HPDE6-E6E7 (cell line): ENCODE measurements at regions not wholly inside any gene's neighbourhood (a gene's known extent, or its start where the extent isn't known, plus 50 kb on each side); places are given as distances from the start of the nearest gene placed in this dataset.

Experiments used
- DNase-seq: peaks from one replicate; pipeline ENCODE4 v3.0.0; 2011; ENCODE audit warnings: missing footprints; ENCODE audit errors: extremely low spot score

DNA sequence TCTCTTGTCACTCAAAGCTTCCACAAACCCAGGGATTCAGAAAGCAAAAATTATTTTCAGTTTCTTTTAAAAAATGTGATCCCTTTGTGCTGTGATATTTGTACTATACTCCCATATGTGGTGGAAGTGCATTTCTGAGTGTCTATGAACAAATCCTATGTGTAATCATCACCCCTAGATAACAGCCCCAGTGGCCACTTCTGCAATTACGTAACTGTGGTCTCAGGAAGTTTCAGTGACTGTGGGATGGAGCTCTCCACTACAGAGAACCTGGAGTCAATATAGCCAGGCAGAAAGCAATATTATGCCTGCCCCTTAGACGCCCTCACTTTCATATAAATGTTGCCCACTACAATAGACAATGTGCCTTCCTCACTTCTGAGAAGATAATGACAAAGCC, 1101.7 kb upstream of the GHITM start:
- DNase-seq, result no peak

DNA sequence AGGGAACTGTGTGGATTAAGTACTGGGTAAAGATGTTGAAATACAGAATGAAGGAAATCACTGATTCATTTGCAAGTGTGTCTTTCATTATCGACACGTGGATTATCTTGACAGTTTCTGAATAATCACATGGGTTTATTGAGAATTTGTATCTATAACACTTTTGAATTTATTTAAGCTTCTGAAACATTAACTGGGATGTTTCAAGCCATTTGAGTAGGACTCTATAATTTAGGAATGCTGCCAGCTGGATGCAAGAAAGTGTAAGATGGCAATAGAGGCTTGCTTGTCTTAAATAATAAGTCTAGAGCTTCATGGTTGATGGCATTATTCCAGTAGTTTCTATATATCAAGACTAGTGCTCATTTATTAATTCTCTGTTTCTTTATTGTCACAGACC, 1100.7 kb upstream of the GHITM start:
- no peak for DNase-seq

DNA sequence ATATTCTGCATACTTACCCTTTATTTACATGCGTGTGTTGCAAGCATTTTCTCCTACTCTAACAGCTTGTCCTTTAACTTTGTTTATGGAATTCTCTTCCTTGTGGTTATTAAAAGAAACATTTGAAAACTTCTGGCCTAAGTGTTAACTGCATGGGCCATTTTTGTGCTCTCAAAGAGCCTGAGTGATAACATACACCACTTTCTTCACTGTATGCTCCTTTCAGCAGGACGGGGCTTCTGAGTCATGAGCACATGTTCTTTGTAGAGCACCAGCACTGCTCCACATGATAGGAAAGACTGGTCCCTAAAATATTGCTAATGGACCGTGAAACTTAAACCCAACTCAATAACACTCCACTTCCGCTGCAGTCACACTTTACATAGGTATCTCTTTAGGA, 1093.6 kb upstream of the GHITM start:
- DNase-seq, result no peak

DNA sequence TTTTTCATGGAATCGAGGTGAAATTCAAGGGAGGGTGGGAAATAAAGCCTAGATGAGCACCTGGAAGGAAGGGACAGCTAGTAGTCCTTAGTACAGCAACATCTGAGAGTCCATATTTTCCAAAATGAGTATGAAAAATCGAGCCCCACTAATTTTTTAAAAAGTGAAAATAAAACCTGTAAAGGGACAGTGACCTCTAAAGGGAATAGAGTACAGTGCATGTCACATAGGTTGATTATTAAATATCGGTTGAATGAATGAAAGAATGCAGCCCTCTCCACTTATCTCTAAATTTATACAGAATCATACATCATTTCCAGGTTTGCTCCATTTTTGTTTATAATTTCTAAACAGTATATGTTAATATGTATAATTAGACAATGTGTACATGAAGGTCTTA, 1088.5 kb upstream of the GHITM start:
- DNase-seq, result no peak

DNA sequence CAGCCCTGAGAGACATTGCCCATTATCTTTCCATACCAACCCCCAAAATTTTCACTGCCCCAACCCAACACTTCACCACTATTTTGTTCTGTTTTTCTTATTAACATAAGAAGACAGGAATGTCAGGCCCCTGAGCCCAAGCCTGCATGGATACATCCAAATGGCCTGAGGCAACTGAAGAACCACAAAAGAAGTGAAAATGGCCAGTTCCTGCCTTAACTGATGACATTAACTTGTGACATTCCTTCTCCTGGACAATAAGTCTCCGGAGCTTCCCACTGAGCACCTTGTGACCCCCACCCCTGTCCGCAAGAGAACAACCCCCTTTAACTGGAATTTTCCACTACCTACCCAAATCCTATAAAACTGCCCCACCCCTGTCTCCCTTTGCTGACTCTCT, 1076.4 kb upstream of the GHITM start:
- no peak for DNase-seq

DNA sequence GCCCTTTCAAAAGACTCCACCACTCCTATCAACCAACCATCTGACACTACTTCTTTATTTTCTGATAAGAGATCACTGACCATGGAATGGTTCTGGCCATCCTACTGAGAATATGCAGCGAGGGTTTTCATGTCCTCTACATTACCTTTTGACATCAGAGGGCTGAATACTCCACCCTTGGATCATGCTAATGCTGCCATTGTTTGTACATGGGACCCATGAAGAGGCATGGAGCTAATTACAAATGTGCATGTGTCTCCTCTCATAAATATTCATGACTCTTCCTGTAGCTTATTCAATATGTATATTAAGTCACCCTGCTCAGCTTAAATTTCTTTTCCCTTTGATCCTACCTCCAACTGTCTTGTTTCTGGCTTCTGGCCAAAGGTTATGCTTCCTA, 1065.8 kb upstream of the GHITM start:
- DNase-seq, result no peak

DNA sequence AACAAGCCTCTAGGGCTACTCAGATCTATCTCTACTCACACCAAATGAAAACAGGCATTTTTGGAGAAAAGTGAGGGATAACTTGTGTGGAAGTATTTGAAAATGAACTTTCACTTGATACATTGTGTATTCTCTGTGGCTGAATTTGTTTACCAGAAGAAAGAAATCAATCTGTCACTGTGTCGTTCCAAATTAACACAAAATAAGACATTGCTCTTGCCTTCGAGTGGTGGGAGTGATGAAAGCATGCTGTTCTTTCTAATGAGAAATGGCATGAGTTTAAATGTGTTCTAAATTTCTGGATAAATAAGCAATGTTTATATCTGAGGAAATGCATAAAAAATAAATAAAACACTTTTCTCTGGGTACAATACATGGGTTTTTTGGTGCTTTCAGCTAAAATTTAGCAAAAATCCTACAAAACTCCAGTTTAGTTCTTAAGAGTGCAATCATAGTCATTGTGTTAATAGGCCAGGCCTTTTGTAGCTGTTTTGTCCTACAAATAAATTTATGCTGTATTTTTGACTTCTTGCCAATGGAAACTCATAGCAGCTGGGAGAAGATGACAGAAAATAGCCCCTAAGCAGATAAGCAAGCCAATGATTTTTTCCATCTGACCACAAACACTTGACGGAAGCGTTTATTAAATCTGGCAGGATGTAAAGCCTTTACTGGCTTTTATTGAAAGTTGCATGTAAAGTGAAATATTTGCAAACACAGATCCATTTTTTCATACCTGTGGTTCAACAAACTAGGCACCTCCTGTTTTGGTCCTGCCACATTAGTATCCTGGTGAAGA, 1064.1 kb upstream of the GHITM start:
- DNase-seq, result no peak

DNA sequence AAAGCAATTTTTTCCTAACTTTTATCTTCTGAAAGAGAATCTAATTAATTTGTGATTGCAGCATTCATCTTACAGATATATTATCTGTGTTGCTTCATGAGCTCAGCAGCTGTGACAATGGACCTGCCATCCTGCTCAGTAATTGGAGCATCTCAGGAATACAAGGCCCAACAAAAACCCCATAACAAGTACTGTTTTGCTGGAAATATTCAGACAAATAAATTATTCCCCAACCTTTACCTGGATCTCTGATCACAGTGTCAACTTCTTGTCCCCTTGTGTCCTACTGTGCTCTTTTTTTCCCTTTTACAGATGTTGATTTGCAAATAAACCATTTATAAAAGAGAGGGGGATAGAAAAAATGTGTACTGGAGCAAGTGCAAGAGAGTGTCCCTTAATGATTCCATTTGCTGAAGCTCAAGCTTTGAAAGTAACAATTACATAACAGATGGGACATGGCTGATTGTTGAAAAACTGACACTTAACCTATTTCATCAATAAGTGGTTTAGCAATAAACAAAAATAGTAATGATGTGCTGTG, 1063.4 kb upstream of the GHITM start:
- no peak for DNase-seq

DNA sequence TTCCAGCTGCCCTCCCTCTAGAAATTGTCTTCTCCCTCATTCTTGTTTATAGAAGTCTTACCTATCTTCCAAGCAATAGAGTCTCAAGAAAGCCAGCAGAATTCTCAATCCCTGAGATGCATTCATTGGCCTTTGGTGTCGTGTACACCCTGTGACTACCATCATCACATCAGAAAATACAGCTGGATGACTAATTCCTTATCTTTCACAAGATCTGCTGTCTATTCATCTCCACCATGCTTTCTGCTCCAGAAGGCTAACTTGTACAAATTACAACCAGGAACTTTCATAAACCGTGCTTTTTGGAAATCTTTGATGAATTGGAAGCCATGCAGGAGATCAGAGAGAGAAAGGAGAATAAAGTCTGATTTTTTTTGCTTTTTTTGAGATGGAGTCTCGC, 1062.9 kb upstream of the GHITM start:
- no peak for DNase-seq

DNA sequence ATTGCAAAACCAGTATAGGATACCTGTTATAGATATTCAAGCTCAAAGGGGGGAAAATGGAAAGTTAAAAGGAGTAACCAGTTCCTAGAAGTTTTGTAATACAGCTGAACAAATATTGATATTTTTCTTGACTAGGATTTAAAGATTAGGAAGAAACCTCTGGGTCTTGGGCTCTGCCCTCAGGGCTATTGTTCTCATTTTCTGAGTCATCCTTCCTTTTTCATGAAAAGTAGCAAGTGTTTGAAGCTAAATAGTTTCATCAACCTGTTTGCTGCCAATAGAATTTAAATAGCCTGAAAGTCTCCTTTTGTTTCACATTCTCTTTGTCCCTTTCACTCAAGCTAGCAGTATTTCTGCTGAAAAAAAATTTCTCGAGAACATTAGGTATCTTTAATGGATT, 1061.1 kb upstream of the GHITM start:
- no peak for DNase-seq

DNA sequence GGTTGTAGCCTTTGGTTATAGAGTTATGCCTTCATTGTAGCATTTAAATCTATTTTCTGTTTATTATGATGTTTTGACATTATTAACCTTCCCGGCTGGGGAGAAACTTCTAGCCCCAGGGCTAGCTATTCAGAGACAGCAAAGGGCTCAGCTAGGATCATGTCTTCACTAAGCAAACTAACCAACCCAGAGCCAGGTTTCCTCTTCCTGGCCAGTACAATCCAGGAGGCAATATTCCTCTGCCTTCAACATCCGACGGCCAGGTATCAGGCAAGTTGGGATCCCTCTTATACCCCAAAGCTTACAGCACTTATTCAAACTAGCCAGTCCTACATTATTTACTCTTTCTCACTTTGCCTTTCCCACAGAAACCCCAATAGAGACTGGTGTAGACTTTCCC, 1060.7 kb upstream of the GHITM start:
- DNase-seq, result no peak

DNA sequence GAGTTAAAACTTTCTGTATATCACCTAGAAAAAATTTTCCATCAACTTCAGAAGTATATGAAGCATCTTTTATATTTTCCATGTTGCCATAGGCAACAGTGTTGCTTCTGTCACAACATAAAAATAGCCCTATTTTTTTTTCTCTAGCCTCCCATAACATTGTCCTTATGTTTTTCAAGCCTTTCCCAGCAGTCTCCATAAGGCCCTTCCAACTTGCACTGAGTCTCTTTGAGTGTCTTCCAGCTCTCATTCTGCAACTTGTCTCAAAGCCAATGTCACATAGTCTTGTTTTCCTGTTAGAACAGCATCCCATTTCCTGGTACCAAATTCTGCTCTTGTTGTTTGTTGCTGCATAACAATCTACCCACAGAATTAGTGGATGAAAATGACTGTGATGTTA, 1055.5 kb upstream of the GHITM start:
- no peak for DNase-seq

DNA sequence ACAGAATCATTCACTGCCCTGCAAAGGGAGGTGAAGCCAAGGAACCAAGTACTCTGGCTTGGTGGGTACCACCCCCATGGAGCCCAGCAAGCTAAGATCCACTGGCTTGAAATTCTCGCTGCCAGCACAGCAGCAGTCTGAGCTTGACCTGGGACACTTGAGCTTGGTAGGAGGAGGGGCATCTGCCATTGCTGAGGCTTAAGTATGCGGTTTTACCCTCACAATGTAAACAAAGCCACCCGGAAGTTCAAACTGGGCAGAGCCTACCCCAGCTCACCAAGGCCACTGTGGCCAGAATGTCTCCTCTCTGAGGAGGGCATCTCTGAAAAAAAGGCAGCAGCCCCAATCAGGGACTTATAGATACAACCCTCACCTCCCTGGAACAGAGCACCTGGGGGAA, 1050.0 kb upstream of the GHITM start:
- DNase-seq, result no peak

DNA sequence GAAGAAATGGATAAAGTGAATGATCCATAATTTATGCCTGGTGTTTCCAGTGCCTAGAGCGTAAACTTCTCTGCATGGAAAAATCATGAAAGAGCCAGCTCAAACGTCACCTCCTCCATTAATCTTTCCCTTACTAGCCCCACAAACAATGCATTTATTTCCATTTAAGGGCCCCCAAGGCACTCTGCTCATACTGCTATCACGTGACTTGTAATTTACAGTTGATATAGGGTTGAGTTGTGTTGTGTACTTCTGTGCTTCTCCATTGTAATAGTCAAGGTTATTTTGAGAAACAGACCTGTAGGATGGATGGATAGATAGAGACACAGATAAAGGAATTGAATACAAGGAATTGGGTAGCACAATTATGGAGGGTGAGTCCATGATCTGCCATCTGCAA, 1034.7 kb upstream of the GHITM start:
- DNase-seq, result no peak

DNA sequence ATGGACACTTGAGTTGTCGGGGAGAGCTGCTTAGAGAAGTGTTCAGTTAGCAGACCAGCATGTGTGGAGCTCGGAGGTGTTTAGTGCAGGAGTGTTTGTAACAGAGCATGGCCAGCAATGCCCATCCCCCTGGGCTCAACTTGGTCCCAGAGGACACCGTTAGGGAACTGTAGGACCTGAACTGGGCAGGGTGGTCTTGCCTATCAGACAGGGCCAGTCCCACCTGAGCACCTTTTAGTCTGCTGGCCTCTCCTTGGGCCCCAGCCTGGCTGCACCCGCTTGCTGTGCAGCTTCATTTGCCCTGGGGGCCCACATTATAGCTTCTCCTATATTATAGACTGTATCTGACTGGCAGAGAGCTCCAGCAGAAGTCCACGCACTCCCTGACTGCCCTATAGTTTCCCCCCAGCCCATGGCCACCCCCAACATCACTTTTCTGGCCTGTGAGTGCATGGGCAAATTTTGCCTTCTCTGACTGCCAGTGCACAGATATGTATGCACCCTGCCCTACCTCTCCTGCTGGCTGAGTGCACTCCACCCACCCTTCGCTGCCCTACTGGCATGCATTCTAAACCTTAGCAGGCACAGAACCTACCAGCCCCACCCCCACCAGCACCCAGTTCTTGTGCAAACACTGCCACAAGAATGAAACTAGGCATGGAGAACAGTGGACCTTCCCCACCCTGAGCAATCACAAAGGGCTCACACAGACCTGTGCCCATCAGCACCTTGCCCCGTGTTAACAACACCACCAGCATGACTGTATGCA, 1030.6 kb upstream of the GHITM start:
- no peak for DNase-seq

DNA sequence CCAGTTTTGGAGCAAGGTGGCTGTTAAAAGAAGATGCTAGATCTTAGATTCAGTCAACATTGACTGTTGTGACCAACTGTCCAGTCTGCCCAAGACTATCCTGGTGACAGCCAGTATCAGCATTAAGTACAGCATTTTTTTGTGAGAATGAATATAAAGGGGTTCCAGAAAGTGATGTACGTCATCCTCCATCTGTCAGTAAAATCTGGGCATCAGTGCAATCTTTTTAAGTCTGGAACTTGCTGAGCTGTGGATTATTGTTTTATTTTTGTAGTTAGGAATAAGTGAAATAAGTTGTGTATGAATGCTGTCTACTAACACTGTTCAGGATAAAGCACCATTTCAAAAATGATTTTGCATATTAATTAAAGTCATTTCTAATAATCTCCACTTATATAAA, 1020.0 kb upstream of the GHITM start:
- no peak for DNase-seq

DNA sequence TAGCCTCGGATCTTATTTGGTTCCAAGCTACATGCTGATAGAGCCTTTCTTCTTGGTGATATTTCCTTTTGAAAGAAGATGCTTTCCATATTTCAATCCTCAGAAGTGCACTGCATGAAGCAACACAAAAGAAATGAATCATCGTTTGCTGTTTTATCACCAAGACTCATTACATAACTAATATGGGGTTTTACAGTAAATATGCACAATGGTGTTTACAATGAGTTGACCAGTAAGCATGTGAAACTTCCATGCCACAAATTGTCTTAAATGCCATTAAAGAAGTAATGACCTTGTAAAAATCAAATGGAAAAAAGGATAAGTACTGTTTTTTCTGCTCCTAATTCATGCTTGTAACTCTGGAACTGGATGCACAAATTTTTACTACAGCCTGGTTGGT, 1017.0 kb upstream of the GHITM start:
- no peak for DNase-seq

DNA sequence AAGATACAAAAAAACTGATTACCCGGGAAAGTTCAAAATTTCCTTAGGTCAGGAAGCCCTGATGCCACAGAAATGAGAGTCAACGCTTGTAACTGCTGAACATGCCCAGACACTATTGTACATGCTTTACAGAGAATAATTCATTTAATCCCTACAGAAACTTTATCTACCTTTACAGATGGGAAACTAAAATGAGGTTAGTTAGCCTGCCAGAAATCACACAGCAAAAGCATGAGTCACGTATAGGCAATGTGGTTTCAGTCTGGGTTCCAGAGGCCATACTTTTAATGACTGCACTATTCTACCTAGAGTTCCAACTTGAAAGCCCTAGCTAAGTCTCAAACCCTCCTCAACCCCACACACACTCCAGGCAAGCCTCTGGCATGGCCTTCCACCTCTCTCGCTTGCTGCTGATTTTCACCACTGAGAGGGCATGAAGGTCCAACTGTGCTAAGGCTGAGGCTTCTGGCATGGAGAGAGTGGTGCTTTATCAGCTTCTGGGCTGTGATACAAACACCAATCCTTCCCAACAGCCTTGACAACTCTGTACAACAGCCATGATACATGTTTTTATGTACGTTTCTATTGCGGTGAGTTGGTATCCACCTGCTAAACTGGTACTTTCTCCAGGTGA, 1011.2 kb upstream of the GHITM start:
- no peak for DNase-seq

DNA sequence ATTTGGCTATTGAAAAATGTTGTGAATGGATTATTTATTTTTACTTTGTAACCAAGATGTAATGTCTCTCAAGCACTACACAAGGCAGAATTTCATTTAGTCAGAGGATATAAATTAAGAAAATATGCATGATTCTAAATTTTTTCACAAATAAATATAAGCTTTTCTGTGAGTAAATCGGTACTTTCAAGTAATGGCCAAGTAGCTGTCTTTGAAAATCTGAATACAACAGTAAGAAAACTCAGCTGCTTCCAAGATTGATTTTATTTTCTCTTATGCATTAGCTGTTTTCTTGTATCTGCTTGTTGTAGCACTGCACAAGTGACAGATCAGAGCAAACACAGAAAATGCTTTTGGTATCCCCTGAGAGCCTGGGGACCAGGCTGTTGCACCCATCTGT, 998.5 kb upstream of the GHITM start:
- no peak for DNase-seq

DNA sequence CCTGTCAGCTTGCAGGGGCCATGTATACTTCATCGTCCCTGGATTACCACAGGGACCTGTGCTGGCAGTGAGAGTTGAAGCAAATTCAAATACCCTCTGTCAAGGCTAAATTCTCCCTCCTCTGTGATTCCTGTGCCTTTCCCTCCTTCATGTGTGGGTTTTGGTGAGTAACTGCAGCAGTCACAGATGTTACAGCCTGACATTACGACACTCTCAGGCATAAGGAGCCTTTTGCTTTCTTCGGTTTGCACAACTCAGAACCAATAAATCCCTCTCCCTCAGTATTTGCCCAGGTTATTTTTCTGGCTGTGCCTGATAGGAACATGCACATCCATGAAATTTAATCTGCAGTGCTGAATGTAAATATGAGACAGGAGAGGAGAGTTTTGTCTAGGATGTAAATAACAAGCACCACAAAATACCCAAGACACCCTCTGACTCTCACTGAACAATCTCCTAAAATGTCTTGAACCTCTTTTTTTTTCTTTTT, 997.2 kb upstream of the GHITM start:
- no peak for DNase-seq

DNA sequence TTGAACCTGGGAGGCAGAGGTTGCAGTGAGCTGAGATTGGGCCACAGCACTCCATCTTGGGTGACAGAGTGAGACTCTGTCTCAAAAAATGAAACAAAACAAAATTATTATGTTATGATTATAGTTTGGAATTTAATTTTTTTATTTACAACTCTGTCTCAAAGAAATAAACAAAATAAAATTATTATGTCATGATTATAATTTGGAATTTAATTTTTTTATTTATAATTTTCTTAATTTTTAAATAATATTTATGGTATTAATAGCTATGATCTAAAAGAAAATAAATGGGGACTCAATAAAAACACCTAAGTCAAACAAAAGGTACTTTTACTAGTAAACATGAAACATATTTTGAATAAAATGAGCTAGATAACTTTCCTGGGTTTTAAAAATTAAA, 994.8 kb upstream of the GHITM start:
- DNase-seq, result no peak

DNA sequence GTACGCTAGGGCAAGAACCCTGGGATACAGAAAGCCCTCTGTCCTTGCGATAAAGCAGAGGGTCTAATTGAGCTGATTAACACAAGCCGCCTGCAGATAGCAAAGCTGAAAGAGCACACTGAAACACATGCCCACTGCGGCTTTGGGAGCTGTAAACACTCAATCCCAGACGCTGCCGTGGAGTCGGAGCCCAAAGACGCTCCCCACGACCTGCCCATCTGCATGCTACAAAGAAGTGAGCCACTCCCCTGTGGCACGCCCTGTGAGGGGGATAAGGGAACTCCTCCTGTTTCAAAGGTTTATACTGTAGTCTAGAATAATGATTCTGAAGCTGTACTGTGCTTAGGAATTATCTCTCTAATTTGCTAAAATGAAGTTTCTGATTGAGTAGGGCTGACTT, 985.6 kb upstream of the GHITM start:
- no peak for DNase-seq

DNA sequence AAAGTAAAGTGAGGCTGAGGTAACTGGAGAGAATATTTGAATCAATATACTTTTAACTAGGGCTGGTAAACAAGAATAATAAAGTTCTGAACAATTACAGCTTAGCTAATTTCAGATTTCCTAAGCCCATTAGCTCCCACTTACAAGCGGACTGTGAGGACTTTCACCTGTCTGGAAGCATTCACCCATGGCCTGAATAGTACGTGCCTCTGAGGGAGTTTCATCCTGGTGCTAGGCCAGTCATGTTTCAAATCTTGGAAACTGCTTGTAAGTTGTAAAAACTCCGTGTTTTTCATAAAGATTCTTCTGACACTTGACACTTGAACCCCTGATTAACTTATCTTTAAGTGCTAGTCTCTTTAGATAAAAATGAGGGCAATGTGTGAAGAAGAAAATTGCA, 975.2 kb upstream of the GHITM start:
- no peak for DNase-seq
